Superior temporal gyrus (tissue), 1 donor: ENCODE measurements at regions not wholly inside any gene's neighbourhood (a gene's known extent, or its start where the extent isn't known, plus 50 kb on each side); places are given as distances from the start of the nearest gene placed in this dataset.
"Not testable (repeated sequence)": the region's sequence is repeated elsewhere in the genome, so short reads cannot be mapped to it uniquely, and the experiment has no call there.

ENCODE experiments used
- DNase-seq: peaks from one replicate; pipeline ENCODE4 v3.0.0-alpha.2; 2016; ENCODE audit errors: extremely low spot score

- DNase-seq = no peak
These were observed 343.5 kb upstream of the LUZP2 start for GRCh38 chr11:24153337-24153736.

DNA sequence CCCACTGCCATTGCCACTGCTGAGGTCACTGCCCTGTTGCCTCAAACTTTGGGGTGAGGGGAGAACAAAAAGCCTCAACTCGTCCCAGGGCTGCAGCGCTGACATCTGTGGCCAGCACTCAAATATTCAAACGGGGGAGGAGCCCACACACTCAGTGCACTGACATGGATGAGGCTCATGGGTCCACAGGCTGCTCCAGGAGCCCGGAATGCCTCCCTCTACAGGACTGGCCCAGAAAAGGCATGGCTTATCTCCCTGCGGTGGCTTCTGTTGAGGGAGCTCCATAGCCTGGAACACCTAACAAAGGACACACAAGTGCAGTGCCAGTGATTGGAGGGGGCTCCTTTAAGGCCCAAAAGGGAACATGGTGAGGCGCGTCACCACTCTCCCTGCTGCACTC lies 341.1 kb upstream of the LUZP2 start:
- no peak for DNase-seq

GRCh38 chr11:24157316-24157715 lies 339.5 kb upstream of the LUZP2 start:
- no peak for DNase-seq

DNA sequence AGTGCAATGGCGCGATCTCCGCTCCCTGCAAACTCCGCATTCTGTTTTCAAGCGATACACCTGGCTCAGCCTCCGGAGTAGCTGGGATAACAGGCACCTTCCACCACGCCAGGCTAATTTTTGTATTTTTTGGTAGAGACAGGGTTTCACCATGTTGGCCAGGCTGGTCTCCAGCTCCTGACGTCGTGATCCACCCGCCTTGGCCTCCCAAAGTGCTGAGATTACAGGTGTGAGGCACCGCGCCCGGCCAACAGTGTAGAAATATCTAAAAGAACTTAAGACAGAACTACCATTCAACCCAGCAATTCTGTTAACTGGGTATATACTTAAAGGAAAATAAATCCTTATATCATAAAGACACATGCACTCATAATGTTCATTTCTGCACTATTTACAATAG lies 335.3 kb upstream of the LUZP2 start:
- no peak for DNase-seq

- no peak for DNase-seq
These were observed 333.7 kb upstream of the LUZP2 start for GRCh38 chr11:24163146-24163545.

- DNase-seq = no peak
These were observed 333.0 kb upstream of the LUZP2 start for GRCh38 chr11:24163841-24164240.

DNA sequence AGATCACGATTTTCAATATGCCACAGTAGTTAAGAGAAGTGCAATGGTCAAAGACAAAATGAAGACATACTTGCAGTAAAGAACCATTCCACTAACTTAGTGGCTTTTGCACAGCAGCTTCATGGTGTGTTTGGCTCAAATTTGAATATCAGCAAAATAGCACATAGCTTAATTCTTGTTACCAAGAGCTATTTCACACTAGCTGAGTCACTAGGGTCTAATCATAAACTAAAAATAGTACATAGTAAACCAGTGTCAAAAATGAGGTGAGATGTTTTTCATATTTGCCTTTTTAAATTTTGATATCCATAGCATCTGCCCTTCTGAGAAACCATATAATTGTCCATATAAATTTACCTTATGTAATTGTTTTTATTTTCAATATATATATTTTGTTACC lies 325.0 kb upstream of the LUZP2 start:
- no peak for DNase-seq

GRCh38 chr11:24181395-24182047 lies 315.3 kb upstream of the LUZP2 start:
- no peak for DNase-seq

- DNase-seq = not testable (repeated sequence)
These were observed 311.3 kb upstream of the LUZP2 start for GRCh38 chr11:24185535-24185934.

- DNase-seq = no peak
These were observed 300.1 kb upstream of the LUZP2 start for GRCh38 chr11:24196733-24197132.

- no peak for DNase-seq
These were observed 298.4 kb upstream of the LUZP2 start for GRCh38 chr11:24198481-24198880.

GRCh38 chr11:24199461-24199860 lies 297.4 kb upstream of the LUZP2 start:
- no peak for DNase-seq

DNA sequence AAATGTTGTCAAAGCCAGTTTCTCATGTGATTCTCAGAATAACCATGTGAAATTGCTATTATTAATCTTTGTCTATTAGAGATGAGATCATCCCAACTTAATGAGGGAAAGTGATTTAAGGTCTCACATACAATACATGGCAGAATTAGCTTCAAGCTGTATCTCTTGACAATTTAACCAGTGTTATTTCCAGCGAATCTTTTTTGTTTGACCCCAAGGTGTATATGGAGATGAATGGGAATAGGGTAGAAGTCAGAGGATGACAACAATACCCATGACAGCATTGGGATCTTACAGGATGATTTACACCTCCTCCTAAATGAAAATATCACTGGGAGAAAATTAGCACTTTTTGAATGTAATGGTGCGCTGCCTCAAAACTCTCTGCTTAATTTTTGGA lies 290.8 kb upstream of the LUZP2 start:
- DNase-seq = no peak

GRCh38 chr11:24206511-24206910 lies 290.3 kb upstream of the LUZP2 start:
- DNase-seq = no peak

- no peak for DNase-seq
These were observed 280.4 kb upstream of the LUZP2 start for GRCh38 chr11:24216488-24216887.

DNA sequence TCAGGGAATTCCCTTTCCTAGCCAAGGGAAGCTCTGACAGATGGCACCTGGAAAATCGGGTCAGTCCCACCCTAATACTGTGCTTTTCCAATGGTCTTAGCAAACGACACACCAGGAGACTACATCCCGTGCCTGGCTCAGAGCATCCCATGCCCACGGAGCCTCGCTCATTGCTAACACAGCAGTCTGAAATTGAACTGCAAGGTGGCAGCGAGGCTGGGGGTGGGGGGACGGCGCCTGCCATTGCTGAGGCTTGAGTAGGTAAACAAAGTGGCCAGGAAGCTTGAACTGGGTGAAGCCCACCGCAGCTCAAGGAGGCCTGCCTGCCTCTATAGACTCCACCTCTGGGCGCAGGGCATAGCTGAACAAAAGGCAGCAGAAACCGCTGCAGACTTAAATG lies 279.5 kb upstream of the LUZP2 start:
- not testable (repeated sequence) for DNase-seq

DNA sequence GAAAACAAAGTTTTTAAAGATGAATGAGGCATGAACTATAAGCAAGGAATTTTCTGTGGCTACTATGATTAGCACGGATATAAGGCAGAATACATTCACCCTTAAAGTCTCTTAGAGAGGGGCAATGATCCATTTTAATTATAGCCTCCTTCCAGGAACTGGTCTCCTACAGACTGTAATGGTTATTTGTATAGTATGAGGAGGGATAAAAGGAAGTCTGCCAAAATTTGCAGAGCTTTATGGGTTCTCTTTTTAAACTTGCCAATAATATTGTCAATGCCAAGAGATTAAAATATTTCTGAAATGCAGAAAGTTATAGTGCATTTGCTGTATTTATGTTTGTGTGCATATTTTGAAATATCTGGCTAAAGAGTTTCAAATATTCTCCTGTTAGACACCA lies 271.4 kb upstream of the LUZP2 start:
- no peak for DNase-seq

DNA sequence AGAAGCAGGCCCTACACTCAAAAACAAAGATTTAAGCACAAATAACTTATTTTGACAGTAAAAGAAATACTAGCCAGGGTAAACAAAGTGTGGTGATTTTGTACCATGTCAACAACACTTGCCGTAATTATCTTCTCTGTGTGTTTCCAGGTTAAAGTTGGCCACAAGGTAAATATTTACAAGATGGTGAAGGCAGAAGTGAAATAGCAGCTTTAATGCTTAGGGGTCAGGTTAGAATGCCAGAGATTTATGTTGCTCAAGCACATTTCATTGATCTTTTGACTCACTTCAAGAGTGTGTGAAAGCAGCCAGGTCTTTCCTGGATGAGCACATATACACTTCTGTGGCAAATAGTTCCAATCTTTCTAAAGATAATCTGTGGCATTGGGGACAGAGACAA lies 270.2 kb upstream of the LUZP2 start:
- DNase-seq = no peak

- DNase-seq = no peak
These were observed 263.8 kb upstream of the LUZP2 start for GRCh38 chr11:24233041-24233440.

- DNase-seq = no peak
These were observed 261.9 kb upstream of the LUZP2 start for GRCh38 chr11:24234822-24235508.

GRCh38 chr11:24238771-24239645 lies 257.8 kb upstream of the LUZP2 start:
- DNase-seq = no peak

- no peak for DNase-seq
These were observed 256.9 kb upstream of the LUZP2 start for GRCh38 chr11:24239930-24240329.
